Immature natural killer cell (primary cell): ENCODE measurements at regions not wholly inside any gene's neighbourhood (a gene's known extent, or its start where the extent isn't known, plus 50 kb on each side); places are given as distances from the start of the nearest gene placed in this dataset.

Experiments used
- DNase-seq, 3 donors: peaks; one replicate each; pipeline ENCODE4 v3.0.0; 2022; ENCODE audit warnings: mixed read lengths in 1 of 3
- H3K27ac Mint-ChIP-seq, 6 donors: one replicate each; pipeline ENCODE4 v1.8.0; 2020; ENCODE audit warnings: mixed read lengths in 6 of 6, mild to moderate bottlenecking in 5 of 6, inconsistent platforms in 4 of 6, moderate library complexity in 3 of 6
- H3K27me3 Mint-ChIP-seq, 3 donors: one replicate each; pipeline ENCODE4 v1.8.0; 2020 to 2021; ENCODE audit warnings: low read depth in 3 of 3, mild to moderate bottlenecking in 3 of 3, mixed read lengths in 3 of 3, moderate library complexity in 3 of 3, inconsistent platforms in 1 of 3
- H3K36me3 Mint-ChIP-seq, 3 donors: one replicate each; pipeline ENCODE4 v1.8.0; 2020; ENCODE audit warnings: mixed read lengths in 3 of 3, inconsistent platforms in 2 of 3, mild to moderate bottlenecking in 2 of 3
- H3K4me1 Mint-ChIP-seq, 2 donors: one replicate each; pipeline ENCODE4 v1.8.0; 2020; ENCODE audit warnings: inconsistent platforms in 2 of 2, mild to moderate bottlenecking in 2 of 2, mixed read lengths in 2 of 2, moderate library complexity in 1 of 2
- H3K4me3 Mint-ChIP-seq, 5 donors: one replicate each; pipeline ENCODE4 v1.8.0; 2020; ENCODE audit warnings: mild to moderate bottlenecking in 5 of 5, mixed read lengths in 5 of 5, inconsistent platforms in 3 of 5, moderate library complexity in 3 of 5
- H3K9me3 Mint-ChIP-seq, 6 donors: one replicate each; pipeline ENCODE4 v1.8.0; 2020; ENCODE audit warnings: mild to moderate bottlenecking in 6 of 6, mixed read lengths in 6 of 6, inconsistent platforms in 4 of 6, moderate library complexity in 3 of 6

GRCh38 chr5:60339691-60340201, 360.2 kb downstream of the DEPDC1B start:
- H3K27ac Mint-ChIP-seq = no peak overlapping the region
- no peak overlapping the region for H3K4me3 Mint-ChIP-seq
- no peaks in the 10 kb centered on the region for H3K4me1 Mint-ChIP-seq
- H3K9me3 Mint-ChIP-seq = peaks cover 0 to 14% (median 5%) of the 10 kb centered on the region in 6 donors
- no peaks in the 10 kb centered on the region for H3K36me3 Mint-ChIP-seq
- DNase-seq = no peak
- no peaks in the 10 kb centered on the region for H3K27me3 Mint-ChIP-seq

GRCh38 chr5:60338846-60339245, 361.1 kb downstream of the DEPDC1B start:
- no peak overlapping the region for H3K4me3 Mint-ChIP-seq
- DNase-seq = no peak
- peaks cover 0 to 14% (median 4%) of the 10 kb centered on the region in 6 donors for H3K9me3 Mint-ChIP-seq

GRCh38 chr5:60336491-60336890, 363.5 kb downstream of the DEPDC1B start:
- no peak for DNase-seq
- Mint-ChIP-seq H3K27ac (no peak overlapping the region), H3K4me3 (no peak overlapping the region), H3K27me3 (no peaks in the 10 kb centered on the region), H3K4me1 (no peaks in the 10 kb centered on the region), H3K9me3 (peaks cover 2 to 14% (median 4%) of the 10 kb centered on the region in 6 donors), H3K36me3 (no peaks in the 10 kb centered on the region)

More at GRCh38 chr5:60338846-60339245, 361.1 kb downstream of the DEPDC1B start:
- Mint-ChIP-seq H3K27me3 (no peaks in the 10 kb centered on the region), H3K36me3 (no peaks in the 10 kb centered on the region), H3K27ac (no peak overlapping the region), H3K4me1 (no peaks in the 10 kb centered on the region)

GRCh38 chr5:60335913-60336312, 364.1 kb downstream of the DEPDC1B start:
- Mint-ChIP-seq H3K27ac (no peak overlapping the region), H3K9me3 (peaks cover 2 to 19% (median 5%) of the 10 kb centered on the region in 6 donors), H3K4me3 (no peak overlapping the region), H3K36me3 (no peaks in the 10 kb centered on the region), H3K27me3 (no peaks in the 10 kb centered on the region), H3K4me1 (no peaks in the 10 kb centered on the region)
- no peak for DNase-seq

- Mint-ChIP-seq H3K4me1 (no peaks in the 10 kb centered on the region), H3K9me3 (peaks cover 2 to 23% (median 4%) of the 10 kb centered on the region in 6 donors), H3K27ac (no peak overlapping the region), H3K27me3 (no peaks in the 10 kb centered on the region), H3K36me3 (no peaks in the 10 kb centered on the region), H3K4me3 (no peak overlapping the region)
- no peak for DNase-seq
Measured at GRCh38 chr5:60334281-60334713, 365.7 kb downstream of the DEPDC1B start.

GRCh38 chr5:60333005-60333571, 366.9 kb downstream of the DEPDC1B start:
- DNase-seq = no peak
- Mint-ChIP-seq H3K4me1 (no peaks in the 10 kb centered on the region), H3K9me3 (peaks cover 2 to 28% (median 4%) of the 10 kb centered on the region in 6 donors), H3K36me3 (no peaks in the 10 kb centered on the region), H3K27ac (no peak overlapping the region), H3K27me3 (no peaks in the 10 kb centered on the region), H3K4me3 (no peak overlapping the region)

- H3K4me1 Mint-ChIP-seq = no peaks in the 10 kb centered on the region
- H3K27ac Mint-ChIP-seq = no peak overlapping the region
- no peaks in the 10 kb centered on the region for H3K36me3 Mint-ChIP-seq
- no peak overlapping the region for H3K4me3 Mint-ChIP-seq
- H3K9me3 Mint-ChIP-seq = peaks cover 2 to 25% (median 4%) of the 10 kb centered on the region in 6 donors
- no peak for DNase-seq
- no peaks in the 10 kb centered on the region for H3K27me3 Mint-ChIP-seq
Measured at GRCh38 chr5:60332244-60333004, 367.5 kb downstream of the DEPDC1B start.

- no peaks in the 10 kb centered on the region for H3K4me1 Mint-ChIP-seq
- no peak overlapping the region for H3K27ac Mint-ChIP-seq
- peaks cover 0 to 25% (median 4%) of the 10 kb centered on the region in 6 donors for H3K9me3 Mint-ChIP-seq
Measured at GRCh38 chr5:60330236-60330635, 369.7 kb downstream of the DEPDC1B start.

GRCh38 chr5:60325870-60326269, 374.1 kb downstream of the DEPDC1B start:
- Mint-ChIP-seq H3K27ac (no peak overlapping the region), H3K9me3 (peaks cover 4 to 37% (median 10%) of the 10 kb centered on the region in 6 donors), H3K36me3 (no peaks in the 10 kb centered on the region), H3K4me1 (no peaks in the 10 kb centered on the region), H3K4me3 (no peak overlapping the region), H3K27me3 (peaks cover 0 to 3% (median 0%) of the 10 kb centered on the region in 3 donors)
- DNase-seq = no peak

More at GRCh38 chr5:60330236-60330635, 369.7 kb downstream of the DEPDC1B start:
- no peak for DNase-seq
- Mint-ChIP-seq H3K4me3 (no peak overlapping the region), H3K27me3 (no peaks in the 10 kb centered on the region), H3K36me3 (no peaks in the 10 kb centered on the region)

GRCh38 chr5:60323596-60323995, 376.4 kb downstream of the DEPDC1B start:
- Mint-ChIP-seq H3K27me3 (peaks cover 0 to 4% (median 3%) of the 10 kb centered on the region in 3 donors), H3K27ac (no peak overlapping the region), H3K4me1 (no peaks in the 10 kb centered on the region), H3K36me3 (no peaks in the 10 kb centered on the region), H3K9me3 (peaks cover 6 to 24% (median 13%) of the 10 kb centered on the region in 6 donors), H3K4me3 (no peak overlapping the region)
- DNase-seq = no peak

GRCh38 chr5:60312098-60312497, 387.9 kb downstream of the DEPDC1B start:
- Mint-ChIP-seq H3K27me3 (peaks cover 0 to 2% (median 0%) of the 10 kb centered on the region in 3 donors), H3K27ac (no peak overlapping the region), H3K4me1 (peaks cover 7 to 13% of the 10 kb centered on the region in 2 donors), H3K36me3 (no peaks in the 10 kb centered on the region), H3K4me3 (peak overlapping the region in 2 of 5 donors; percentile 4 to 36), H3K9me3 (peaks cover 0 to 13% (median 6%) of the 10 kb centered on the region in 6 donors)
- DNase-seq = peak in 1 of 3 donors; percentile 0

- Mint-ChIP-seq H3K9me3 (peaks cover 4 to 30% (median 11%) of the 10 kb centered on the region in 6 donors), H3K36me3 (no peaks in the 10 kb centered on the region), H3K27me3 (peaks cover 0 to 8% (median 0%) of the 10 kb centered on the region in 3 donors), H3K4me1 (no peaks in the 10 kb centered on the region), H3K27ac (no peak overlapping the region), H3K4me3 (no peak overlapping the region)
- DNase-seq = no peak
Measured at GRCh38 chr5:60299944-60300343, 400.0 kb downstream of the DEPDC1B start.

- H3K36me3 Mint-ChIP-seq = no peaks in the 10 kb centered on the region
Measured at GRCh38 chr5:60297658-60298057, 402.3 kb downstream of the DEPDC1B start.

GRCh38 chr5:60295423-60295822, 401.9 kb upstream of the PDE4D start:
- H3K4me3 Mint-ChIP-seq = no peak overlapping the region
- no peaks in the 10 kb centered on the region for H3K36me3 Mint-ChIP-seq
- H3K9me3 Mint-ChIP-seq = peaks cover 0 to 14% (median 4%) of the 10 kb centered on the region in 6 donors
- no peak for DNase-seq
- peaks cover 0 to 5% (median 0%) of the 10 kb centered on the region in 3 donors for H3K27me3 Mint-ChIP-seq
- H3K4me1 Mint-ChIP-seq = no peaks in the 10 kb centered on the region
- no peak overlapping the region for H3K27ac Mint-ChIP-seq

More at GRCh38 chr5:60297658-60298057, 402.3 kb downstream of the DEPDC1B start:
- DNase-seq = no peak
- H3K27ac Mint-ChIP-seq = no peak overlapping the region
- H3K4me1 Mint-ChIP-seq = no peaks in the 10 kb centered on the region
- no peak overlapping the region for H3K4me3 Mint-ChIP-seq
- H3K9me3 Mint-ChIP-seq = peaks cover 2 to 19% (median 5%) of the 10 kb centered on the region in 6 donors
- H3K27me3 Mint-ChIP-seq = peaks cover 0 to 5% (median 0%) of the 10 kb centered on the region in 3 donors
